ENCODE measurements at regions not wholly inside any gene's neighbourhood (a gene's known extent, or its start where the extent isn't known, plus 50 kb on each side); places are given as distances from the start of the nearest gene placed in this dataset.

- peaks cover 28% of the 10 kb centered on the region for H3K4me1 Mint-ChIP-seq (ENCODE audit: low read depth)
- H3K4me3 Mint-ChIP-seq (ENCODE audit: unreplicated experiment), result no peak overlapping the region
- H3K36me3 Mint-ChIP-seq (ENCODE audit: low read depth), result no peaks in the 10 kb centered on the region
- no peaks in the 10 kb centered on the region for H3K27me3 Mint-ChIP-seq (ENCODE audit: low read depth)
- no peak for TF ChIP-seq CTCF (IDR thresholded peaks at IDR 0.05)
- no peak for DNase-seq (ENCODE audit: low spot score)
- H3K27ac Mint-ChIP-seq (ENCODE audit: unreplicated experiment), result no peak overlapping the region
- no peaks in the 10 kb centered on the region for H3K9me3 Mint-ChIP-seq (ENCODE audit: low read depth)
These were observed 274.5 kb downstream of the TSN start for GRCh38 chr2:122029945-122030344.

GRCh38 chr2:122031544-122032263 is 276.3 kb downstream of the TSN start:
- no peak overlapping the region for H3K4me3 Mint-ChIP-seq (ENCODE audit: unreplicated experiment)
- H3K36me3 Mint-ChIP-seq (ENCODE audit: low read depth), result no peaks in the 10 kb centered on the region
- no peak overlapping the region for H3K27ac Mint-ChIP-seq (ENCODE audit: unreplicated experiment)
- H3K4me1 Mint-ChIP-seq (ENCODE audit: low read depth), result peaks cover 24% of the 10 kb centered on the region
- DNase-seq (ENCODE audit: low spot score), result no peak
- no peaks in the 10 kb centered on the region for H3K27me3 Mint-ChIP-seq (ENCODE audit: low read depth)
- no peaks in the 10 kb centered on the region for H3K9me3 Mint-ChIP-seq (ENCODE audit: low read depth)
- no peak for TF ChIP-seq CTCF (IDR thresholded peaks at IDR 0.05)

- no peak for DNase-seq (ENCODE audit: low spot score)
- H3K27ac Mint-ChIP-seq (ENCODE audit: unreplicated experiment), result no peak overlapping the region
- H3K36me3 Mint-ChIP-seq (ENCODE audit: low read depth), result no peaks in the 10 kb centered on the region
- TF ChIP-seq CTCF (IDR thresholded peaks at IDR 0.05), result no peak
- H3K4me1 Mint-ChIP-seq (ENCODE audit: low read depth), result peaks cover 22% of the 10 kb centered on the region
- no peak overlapping the region for H3K4me3 Mint-ChIP-seq (ENCODE audit: unreplicated experiment)
- no peaks in the 10 kb centered on the region for H3K9me3 Mint-ChIP-seq (ENCODE audit: low read depth)
- peaks cover 2% of the 10 kb centered on the region for H3K27me3 Mint-ChIP-seq (ENCODE audit: low read depth)
These were observed 276.8 kb downstream of the TSN start for GRCh38 chr2:122032264-122032645.

GRCh38 chr2:122033778-122034177 is 278.3 kb downstream of the TSN start:
- Mint-ChIP-seq H3K9me3 (ENCODE audit: low read depth) (no peaks in the 10 kb centered on the region), H3K27me3 (ENCODE audit: low read depth) (peaks cover 2% of the 10 kb centered on the region), H3K4me3 (ENCODE audit: unreplicated experiment) (no peak overlapping the region), H3K36me3 (ENCODE audit: low read depth) (no peaks in the 10 kb centered on the region), H3K4me1 (ENCODE audit: low read depth) (peaks cover 8% of the 10 kb centered on the region), H3K27ac (ENCODE audit: unreplicated experiment) (no peak overlapping the region)
- no peak for TF ChIP-seq CTCF (IDR thresholded peaks at IDR 0.05)
- DNase-seq (ENCODE audit: low spot score), result no peak

- peaks cover 3% of the 10 kb centered on the region for H3K9me3 Mint-ChIP-seq (ENCODE audit: low read depth)
- TF ChIP-seq CTCF (IDR thresholded peaks at IDR 0.05), result no peak
- no peaks in the 10 kb centered on the region for H3K36me3 Mint-ChIP-seq (ENCODE audit: low read depth)
- no peak overlapping the region for H3K4me3 Mint-ChIP-seq (ENCODE audit: unreplicated experiment)
- peaks cover 3% of the 10 kb centered on the region for H3K4me1 Mint-ChIP-seq (ENCODE audit: low read depth)
- H3K27ac Mint-ChIP-seq (ENCODE audit: unreplicated experiment), result no peak overlapping the region
- peaks cover 2% of the 10 kb centered on the region for H3K27me3 Mint-ChIP-seq (ENCODE audit: low read depth)
- DNase-seq (ENCODE audit: low spot score), result no peak
These were observed 278.9 kb downstream of the TSN start for GRCh38 chr2:122034344-122034743.

All from chondrocyte (in vitro differentiated cells).